SW480 (cell line): ENCODE measurements at regions not wholly inside any gene's neighbourhood (a gene's known extent, or its start where the extent isn't known, plus 50 kb on each side); places are given as distances from the start of the nearest gene placed in this dataset.
"Not testable (repeated sequence)": the region's sequence is repeated elsewhere in the genome, so short reads cannot be mapped to it uniquely, and the experiment has no call there.

Source experiments
- DNase-seq: peaks from one replicate; pipeline ENCODE4 v3.0.0-alpha.2; 2016; ENCODE audit warnings: low spot score

DNA sequence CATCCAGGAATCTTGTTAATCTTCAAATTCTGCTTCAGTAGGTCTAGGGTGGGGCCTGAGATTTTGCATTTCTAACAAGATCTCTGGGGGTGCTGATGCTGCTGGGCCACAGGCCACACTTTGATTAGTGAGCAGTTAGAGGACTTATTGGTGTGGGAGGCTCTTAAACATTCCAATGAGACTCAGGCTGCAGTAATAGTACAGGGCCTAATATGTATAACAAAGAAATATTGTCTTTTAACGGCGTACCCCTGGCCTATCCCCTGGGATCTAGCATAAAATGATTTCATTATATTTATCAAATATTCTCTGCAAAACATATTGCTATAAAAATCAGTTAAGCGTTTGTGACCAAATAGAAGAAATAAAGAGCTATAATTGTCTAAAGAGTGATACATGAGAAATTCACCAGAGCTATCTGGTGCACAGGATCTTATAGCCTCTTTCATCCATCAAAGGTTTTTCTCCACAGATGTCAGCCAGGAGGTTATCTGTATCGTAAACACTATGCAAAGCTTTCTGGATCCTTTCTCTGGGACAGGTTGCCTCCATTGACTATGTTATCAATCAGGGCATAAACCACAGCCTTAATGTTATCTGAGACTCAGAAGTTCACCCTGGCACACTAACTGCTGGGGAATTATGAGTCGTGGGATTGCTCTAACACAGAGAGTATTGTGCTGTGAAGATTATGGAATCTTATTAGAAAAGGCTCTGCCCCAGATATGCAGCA, 488.5 kb upstream of the MAP3K7 start:
- no peak for DNase-seq

DNA sequence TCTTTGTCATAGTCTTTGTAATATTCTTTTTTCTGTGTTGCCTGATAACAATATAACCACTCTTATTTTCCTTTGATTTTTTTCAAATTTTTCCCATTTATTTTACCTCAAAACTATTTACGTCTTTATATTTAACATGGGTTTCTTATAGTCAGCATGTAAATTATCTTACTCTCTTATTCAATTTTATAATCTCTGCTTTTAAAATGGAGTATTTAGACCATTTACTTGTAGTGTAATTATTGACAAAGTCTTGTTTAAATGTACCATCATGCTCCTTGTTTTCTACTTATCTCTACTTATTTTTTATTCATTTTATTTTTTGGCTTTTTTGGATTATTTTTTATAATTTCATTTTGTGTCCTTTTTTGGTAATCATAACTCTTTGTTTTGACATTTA, 476.5 kb upstream of the MAP3K7 start:
- no peak for DNase-seq

DNA sequence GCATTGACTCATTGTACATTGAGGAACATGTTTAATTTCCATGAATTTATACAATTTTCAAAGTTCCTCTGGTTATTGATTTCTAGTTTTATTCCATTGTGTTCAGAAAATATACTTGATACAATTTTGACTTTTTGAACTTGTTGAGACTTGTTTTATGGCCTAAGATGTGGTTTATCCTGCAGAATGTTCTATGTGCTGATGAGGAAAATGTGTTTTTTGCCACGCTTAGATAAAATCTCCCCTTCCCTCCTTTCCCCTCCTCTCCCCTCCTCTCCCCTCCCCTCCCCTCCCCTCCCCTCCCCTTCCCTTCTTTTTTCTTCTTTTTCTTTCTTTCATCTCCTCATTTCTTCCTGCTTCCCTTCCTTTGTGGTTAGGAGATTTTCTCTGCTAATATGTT, 470.8 kb upstream of the MAP3K7 start:
- no peak for DNase-seq

DNA sequence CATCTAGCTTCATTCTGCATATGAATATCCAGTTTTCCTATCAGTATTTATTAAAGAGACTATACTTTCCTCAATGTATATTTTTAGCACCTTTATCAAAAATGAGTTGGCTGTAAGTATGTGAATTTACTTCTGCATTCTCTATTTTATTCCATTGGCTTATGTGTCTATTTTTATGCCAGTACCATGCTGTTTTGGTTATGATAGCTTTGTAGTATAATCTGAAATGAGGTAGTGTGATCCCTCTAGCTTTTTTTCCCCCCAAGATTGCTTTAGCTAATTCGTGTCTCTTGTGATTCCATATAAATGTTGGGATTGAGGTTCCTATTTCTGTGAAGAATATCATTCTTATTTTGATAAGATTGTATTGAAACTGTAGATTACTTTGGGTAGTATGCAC, 469.1 kb upstream of the MAP3K7 start:
- no peak for DNase-seq

DNA sequence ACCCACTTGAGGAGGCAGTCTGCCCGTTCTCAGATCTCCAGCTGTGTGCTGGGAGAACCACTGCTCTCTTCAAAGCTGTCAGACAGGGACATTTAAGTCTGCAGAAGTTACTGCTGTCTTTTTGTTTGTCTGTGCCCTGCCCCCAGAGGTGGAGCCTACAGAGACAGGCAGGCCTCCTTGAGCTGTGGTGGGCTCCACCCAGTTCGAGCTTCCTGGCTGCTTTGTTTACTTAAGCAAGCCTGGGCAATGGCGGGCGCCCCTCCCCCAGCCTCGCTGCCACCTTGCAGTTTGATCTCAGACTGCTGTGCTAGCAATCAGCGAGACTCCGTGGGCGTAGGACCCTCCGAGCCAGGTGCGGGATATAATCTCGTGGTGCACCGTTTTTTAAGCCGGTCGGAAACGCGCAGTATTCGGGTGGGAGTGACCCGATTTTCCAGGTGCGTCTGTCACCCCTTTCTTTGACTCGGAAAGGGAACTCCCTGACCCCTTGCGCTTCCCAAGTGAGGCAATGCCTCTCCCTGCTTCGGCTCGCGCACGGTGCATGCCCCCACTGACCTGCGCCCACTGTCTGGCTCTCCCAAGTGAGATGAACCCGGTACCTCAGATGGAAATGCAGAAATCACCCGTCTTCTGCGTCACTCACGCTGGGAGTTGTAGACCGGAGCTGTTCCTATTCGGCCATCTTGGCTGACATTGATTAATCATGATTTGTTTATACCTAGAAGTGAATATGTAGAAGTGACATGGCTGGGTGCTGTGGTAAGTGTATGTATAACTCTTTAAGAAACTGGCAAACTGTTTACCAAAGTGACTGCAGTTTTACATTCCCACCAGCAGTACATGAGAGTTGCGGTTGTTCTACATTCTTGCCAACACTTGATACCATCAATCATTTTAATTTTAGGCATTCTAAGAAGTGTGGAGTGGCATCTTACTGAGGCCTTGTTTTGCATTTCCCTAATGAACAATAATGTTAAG, 465.9 kb upstream of the MAP3K7 start:
- DNase-seq = not testable (repeated sequence)

DNA sequence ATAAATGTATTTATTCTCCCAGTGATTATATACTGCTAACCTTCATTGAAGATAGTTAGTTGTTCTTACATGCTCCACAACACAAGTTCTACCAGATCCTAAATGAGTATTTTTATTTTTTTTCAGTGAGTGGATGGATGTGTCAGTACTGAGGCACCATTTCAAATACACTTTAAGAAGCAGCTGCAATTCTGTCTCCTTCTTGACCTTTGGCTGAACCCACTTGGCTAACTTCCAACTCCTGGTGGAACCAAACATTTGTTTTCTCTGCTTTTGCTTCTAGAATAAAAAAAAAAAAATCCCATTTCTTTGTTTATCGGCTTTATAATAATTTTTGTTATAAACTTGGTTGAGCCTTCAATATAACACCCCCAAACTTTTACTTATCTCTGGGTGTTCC, 458.3 kb upstream of the MAP3K7 start:
- no peak for DNase-seq

GRCh38 chr6:91043751-91044150, 456.9 kb upstream of the MAP3K7 start:
- peak; percentile 10 for DNase-seq

GRCh38 chr6:91042656-91043055, 455.8 kb upstream of the MAP3K7 start:
- DNase-seq = no peak

DNA sequence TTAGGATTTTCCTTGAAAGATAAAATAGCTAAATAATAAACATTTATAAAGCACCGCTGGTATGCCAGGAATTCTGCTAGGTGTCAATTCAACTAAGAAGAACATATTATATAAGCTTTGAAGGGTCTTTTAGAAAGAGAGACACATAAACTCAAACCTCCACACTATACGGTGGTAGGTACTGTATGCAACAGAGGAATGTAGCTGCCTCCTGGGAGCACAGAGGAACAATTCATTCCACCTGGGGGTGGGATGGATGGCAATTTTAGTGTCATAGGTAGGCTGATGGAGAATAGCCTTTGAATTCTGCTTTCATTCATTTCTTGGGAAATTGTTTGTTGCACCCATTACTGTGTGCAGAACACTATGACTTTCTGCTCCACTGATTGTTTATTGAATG, 447.1 kb upstream of the MAP3K7 start:
- no peak for DNase-seq

GRCh38 chr6:91031581-91031980, 444.7 kb upstream of the MAP3K7 start:
- DNase-seq = no peak

DNA sequence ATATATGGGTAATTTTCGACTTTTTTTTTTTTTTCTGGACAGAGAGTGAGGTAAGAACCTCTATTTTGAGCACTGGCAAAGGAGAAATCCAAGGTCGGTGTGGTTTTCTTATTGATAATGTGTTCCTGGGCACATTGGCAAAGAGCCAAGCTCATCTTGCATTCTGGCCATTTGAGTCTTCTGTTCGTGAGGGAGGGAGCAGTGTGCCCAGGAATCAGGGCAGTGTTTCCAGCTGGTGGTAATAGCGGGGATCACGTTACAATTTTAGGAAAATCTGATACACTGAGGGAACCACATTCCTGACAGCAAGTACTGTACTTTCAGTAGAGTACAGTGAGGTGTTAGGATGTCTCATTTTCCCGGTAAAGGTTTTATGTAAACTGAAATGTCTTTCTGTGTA, 442.3 kb upstream of the MAP3K7 start:
- no peak for DNase-seq

- no peak for DNase-seq
These were observed 436.7 kb upstream of the MAP3K7 start for GRCh38 chr6:91023529-91023928.

- DNase-seq = no peak
These were observed 433.9 kb upstream of the MAP3K7 start for GRCh38 chr6:91020744-91021143.

DNA sequence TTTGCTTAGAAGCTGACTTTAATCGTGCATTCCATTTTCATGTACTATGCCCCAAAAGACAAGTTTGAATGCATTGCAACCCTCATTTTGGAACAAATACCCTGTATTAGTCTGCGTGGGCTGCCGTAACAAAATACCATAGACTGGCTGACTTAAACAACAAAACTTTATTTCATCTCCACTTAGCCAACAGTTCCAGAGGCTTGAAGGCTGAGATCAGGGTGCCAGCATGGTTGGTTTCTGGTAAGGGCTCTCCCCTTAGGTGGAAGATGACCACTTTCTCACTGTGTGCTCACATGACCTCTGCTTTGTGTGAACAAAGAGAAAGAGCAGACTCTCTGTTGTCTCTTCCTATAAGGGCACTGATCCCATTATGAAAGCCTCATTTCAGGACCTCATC, 431.7 kb upstream of the MAP3K7 start:
- DNase-seq = no peak

GRCh38 chr6:91013511-91013910, 426.6 kb upstream of the MAP3K7 start:
- DNase-seq = no peak

- DNase-seq = no peak
These were observed 410.2 kb upstream of the MAP3K7 start for GRCh38 chr6:90997076-90997475.

DNA sequence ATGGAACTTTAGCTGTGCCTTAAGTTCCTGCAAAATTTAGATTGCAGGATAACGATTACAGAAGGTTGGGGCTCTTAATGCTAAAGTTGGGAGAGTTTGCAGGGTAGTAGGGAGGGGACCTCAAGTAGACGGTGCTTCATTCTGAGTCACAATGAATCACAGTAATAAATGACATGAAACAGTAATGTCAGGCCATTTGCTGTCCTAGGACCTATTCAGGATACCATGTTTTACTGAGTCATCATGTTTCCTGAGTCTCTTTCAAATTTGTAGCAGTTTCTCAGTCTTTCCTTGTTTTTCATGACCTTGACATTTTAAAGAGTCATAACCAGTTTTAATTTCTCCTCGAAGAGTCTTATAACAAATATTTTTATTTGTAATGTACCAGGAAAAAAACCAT, 406.9 kb upstream of the MAP3K7 start:
- peak; percentile 22 for DNase-seq

GRCh38 chr6:90989763-90990162, 402.9 kb upstream of the MAP3K7 start:
- no peak for DNase-seq

DNA sequence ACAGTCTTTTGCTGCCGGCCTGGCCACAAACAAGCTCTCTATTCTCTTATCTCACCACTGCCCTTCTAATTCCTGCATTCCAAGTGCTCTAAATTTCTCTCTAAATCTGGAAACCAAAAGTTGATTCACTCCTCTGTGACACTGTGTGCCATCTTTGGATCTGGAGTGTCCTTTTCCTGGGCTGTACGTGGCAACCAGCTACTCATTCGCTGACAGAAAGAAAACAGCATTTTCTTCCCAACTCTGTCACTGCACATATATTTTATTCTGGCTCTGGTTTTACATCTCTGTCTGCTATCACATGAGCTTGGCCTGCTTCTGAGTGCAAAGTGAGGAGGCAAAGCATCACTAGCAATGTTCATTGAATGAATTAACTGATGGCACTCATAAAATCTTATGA, 397.2 kb upstream of the MAP3K7 start:
- no peak for DNase-seq

DNA sequence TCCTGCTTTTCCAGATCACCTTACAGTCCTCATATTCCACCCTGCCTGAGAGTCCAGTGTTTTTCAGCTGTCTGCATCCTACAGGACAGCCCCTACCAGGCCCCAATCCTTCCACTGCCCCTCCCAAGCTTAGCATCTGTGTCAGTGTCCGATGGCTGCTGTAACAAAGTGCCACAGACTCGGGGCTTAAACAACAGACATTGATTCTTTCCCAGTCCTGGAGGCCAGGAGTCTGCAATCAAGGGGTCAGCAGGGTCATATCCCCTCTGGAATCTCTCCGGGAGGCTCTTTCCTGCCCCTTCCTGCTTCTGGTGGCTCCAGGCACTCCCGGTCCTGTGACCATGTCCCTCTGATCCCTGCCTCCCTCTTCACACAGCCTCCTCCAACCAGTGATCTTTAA, 396.6 kb upstream of the MAP3K7 start:
- DNase-seq = no peak

GRCh38 chr6:90982581-90982980, 395.7 kb upstream of the MAP3K7 start:
- DNase-seq = no peak

DNA sequence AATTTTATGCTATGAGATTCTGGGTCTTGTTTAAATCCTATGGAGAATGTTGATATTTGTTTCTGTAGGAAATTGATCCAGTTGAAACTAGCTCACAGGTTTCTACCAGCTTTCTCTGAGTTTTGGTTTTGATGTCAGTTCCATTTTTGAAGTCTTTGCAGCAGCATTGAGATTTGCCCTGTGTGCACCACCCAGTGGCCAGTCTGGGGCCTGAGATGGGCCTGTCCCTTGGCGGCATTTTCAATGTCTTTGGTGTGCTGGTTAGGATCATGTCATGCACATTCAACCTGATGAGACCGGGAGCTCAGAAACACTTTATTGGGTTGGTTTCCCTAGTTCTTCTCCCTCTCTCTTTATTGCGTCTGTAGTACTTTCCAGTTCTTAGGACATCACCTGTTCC, 395.2 kb upstream of the MAP3K7 start:
- DNase-seq = no peak

DNA sequence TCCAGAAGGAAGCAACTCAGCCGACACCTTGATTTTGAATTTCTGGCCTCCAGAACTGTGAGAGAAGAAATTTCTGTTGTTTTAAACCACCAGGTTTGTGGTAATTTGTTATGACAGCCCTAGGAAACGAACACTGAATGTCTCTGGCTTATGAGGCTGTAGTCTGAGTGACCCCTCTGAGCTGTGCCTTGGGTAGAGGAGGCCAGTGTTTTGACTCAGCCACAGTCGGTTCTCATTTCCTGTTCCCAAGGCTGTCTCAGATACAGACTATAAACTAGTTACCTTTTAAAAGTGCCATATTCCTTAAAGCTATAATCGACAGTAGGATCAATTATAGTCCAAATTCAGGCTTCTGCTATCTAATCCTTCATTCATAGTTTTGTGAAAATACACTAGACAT, 391.2 kb upstream of the MAP3K7 start:
- no peak for DNase-seq
